ENCODE measurements at regions not wholly inside any gene's neighbourhood (a gene's known extent, or its start where the extent isn't known, plus 50 kb on each side); places are given as distances from the start of the nearest gene placed in this dataset.
"Not testable (repeated sequence)": the region's sequence is repeated elsewhere in the genome, so short reads cannot be mapped to it uniquely, and the experiment has no call there.

DNA sequence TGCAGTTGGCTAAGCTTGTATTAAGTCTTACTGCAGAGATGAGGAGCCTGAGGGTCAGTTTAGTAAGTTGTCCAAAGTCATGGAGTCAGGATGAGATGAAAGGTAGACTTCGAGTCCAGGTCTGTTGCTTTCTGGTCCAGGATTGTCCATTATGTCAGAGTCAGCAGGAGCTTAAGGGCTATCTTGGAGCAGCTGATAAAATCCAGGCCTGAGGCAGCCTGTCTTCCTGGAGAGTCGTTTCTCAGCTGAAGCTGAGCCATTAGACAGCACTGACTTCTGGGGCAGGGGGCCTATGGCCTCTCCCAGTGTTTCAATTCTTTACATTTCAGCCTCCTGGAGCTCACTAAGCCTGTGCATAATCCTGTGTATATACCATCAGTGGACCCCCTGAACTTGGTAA lies 219.5 kb upstream of the GAP43 start:
- WGBS, 2 donors = 62 to 76% methylated on average over 2 of the region's 2 CpGs
- DNase-seq (ENCODE audit: low spot score in 2 of 2) = no peak
- H3K4me3 ChIP-seq (ENCODE audit: low read depth, poor library complexity, severe bottlenecking) = no peak overlapping the region
- no peak for TF ChIP-seq POLR2A (IDR thresholded peaks at IDR 0.05)
- TF ChIP-seq CTCF (IDR thresholded peaks at IDR 0.05) = no peak
- intact Hi-C loops (cut with DNase I; ENCODE audit: low total_unique reads) = no loop called here

DNA sequence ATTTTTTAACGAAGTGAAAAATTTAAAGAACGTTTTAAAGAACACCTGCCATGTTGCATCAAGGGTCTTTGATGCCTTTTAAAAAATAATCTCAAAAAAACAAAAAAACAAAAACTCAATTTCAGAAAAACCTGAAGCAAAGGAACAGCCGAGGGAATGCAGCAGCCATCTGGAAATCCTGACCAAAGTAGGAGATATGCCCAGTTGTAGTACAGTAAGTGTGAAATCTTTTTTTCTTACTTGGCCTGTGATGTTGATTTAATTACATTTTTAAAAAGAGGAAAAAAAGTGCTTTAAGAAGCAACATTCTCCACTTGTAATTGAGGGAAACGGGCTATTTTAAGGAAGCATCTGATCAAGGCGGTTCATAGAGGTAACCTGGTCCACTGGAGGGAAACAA lies 213.7 kb upstream of the GAP43 start:
- no peak for TF ChIP-seq CTCF (IDR thresholded peaks at IDR 0.05)
- no peak for TF ChIP-seq POLR2A (IDR thresholded peaks at IDR 0.05)
- 71 to 72% methylated on average over 5 of the region's 5 CpGs for WGBS, 2 donors
- intact Hi-C loops (cut with DNase I; ENCODE audit: low total_unique reads) = no loop called here
- DNase-seq (ENCODE audit: low spot score in 2 of 2) = no peak
- H3K4me3 ChIP-seq (ENCODE audit: low read depth, poor library complexity, severe bottlenecking) = no peak overlapping the region

DNA sequence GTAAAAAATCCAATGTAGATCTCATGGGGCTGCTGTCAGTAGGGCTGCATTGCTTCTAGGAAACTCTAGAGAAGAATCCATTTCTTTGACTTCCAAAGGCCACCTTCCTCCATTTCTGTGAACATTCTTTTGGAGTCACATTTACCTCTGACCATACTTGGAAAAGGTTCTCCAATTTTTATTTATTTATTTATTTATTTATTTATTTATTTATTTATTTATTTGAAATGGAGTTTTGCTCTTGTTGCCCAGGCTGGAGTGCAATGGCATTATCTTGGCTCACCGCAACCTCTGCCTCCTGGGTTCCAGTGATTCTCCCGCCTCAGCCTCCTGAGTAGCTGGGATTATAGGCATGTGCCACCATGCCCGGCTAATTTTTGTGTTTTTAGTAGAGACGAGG lies 208.7 kb upstream of the GAP43 start:
- H3K4me3 ChIP-seq (ENCODE audit: low read depth, poor library complexity, severe bottlenecking); intact Hi-C loops (cut with DNase I; ENCODE audit: low total_unique reads): not testable (repeated sequence)
- WGBS, 2 donors = 100% methylated on average over 4 of the region's 4 CpGs

GRCh38 chr3:115415246-115415996 lies 207.9 kb upstream of the GAP43 start:
- intact Hi-C loops (cut with DNase I; ENCODE audit: low total_unique reads) = no loop called here
- no peak for DNase-seq (ENCODE audit: low spot score in 2 of 2)
- no peak overlapping the region for H3K4me3 ChIP-seq (ENCODE audit: low read depth, poor library complexity, severe bottlenecking)
- WGBS, 2 donors = 73 to 85% methylated on average over 4 of the region's 4 CpGs
- no peak for TF ChIP-seq POLR2A (IDR thresholded peaks at IDR 0.05)
- no peak for TF ChIP-seq CTCF (IDR thresholded peaks at IDR 0.05)

More for the DNA sequence above, 208.7 kb upstream of the GAP43 start:
- not testable (repeated sequence) for DNase-seq (ENCODE audit: low spot score in 2 of 2)

- whole genome bisulfite sequencing, 2 donors = 31 to 56% methylated on average over 1 of the region's 1 CpG
- TF ChIP-seq CTCF (IDR thresholded peaks at IDR 0.05) = no peak
- no peak for TF ChIP-seq POLR2A (IDR thresholded peaks at IDR 0.05)
- no peak for DNase-seq (ENCODE audit: low spot score in 2 of 2)
- H3K4me3 ChIP-seq (ENCODE audit: low read depth, poor library complexity, severe bottlenecking) = no peak overlapping the region
- intact Hi-C loops (cut with DNase I; ENCODE audit: low total_unique reads) = no loop called here
These were observed 204.7 kb upstream of the GAP43 start for GRCh38 chr3:115418583-115418982.

- H3K4me3 ChIP-seq (ENCODE audit: low read depth, poor library complexity, severe bottlenecking) = no peak overlapping the region
- no peak for DNase-seq (ENCODE audit: low spot score in 2 of 2)
- TF ChIP-seq CTCF (IDR thresholded peaks at IDR 0.05) = no peak
- TF ChIP-seq POLR2A (IDR thresholded peaks at IDR 0.05) = no peak
- WGBS, 2 donors = 64 to 75% methylated on average over 1 of the region's 1 CpG
- intact Hi-C loops (cut with DNase I; ENCODE audit: low total_unique reads) = no loop called here
These were observed 203.2 kb upstream of the GAP43 start for GRCh38 chr3:115420086-115420485.
